Activated CD8-positive, alpha-beta T cell treated with anti-CD3 and anti-CD28 coated beads, Interleukin-2, amount 10 ng/mL, durations not matched to agents 7 days and 5 days (primary cell): ENCODE measurements at regions not wholly inside any gene's neighbourhood (a gene's known extent, or its start where the extent isn't known, plus 50 kb on each side); places are given as distances from the start of the nearest gene placed in this dataset.

Source experiments
- ATAC-seq: fragments of 150-1000 bp; cut with Tn5 transposase; one replicate; pipeline ENCODE4 v1.10.0; 2021; ENCODE audit warnings: moderate library complexity
- CTCF ChIA-PET: fragments of 350-600 bp; sonication (Branson Sonifier 250); formaldehyde crosslinking; loops from one replicate; lab custom pipeline; 2021; ENCODE audit warnings: antibody characterized with exemption; lab: Charles Lee
- POLR2A ChIA-PET: fragments of 350-600 bp; sonication (Branson Sonifier 250); formaldehyde crosslinking; loops from one replicate; lab custom pipeline; 2021; ENCODE audit warnings: antibody characterized with exemption; lab: Charles Lee
- DNase-seq: peaks from one replicate; pipeline ENCODE4 v3.0.0-alpha.2; 2020
- H3K27ac Mint-ChIP-seq: one replicate; pipeline ENCODE4 v1.8.0; 2021; ENCODE audit warnings: mild to moderate bottlenecking, mixed read lengths
- H3K27me3 Mint-ChIP-seq: one replicate; pipeline ENCODE4 v1.8.0; 2021; ENCODE audit warnings: low read depth, mixed read lengths
- H3K36me3 Mint-ChIP-seq: one replicate; pipeline ENCODE4 v1.8.0; 2021; ENCODE audit warnings: low read depth, mixed read lengths
- H3K4me1 Mint-ChIP-seq: one replicate; pipeline ENCODE4 v1.8.0; 2021; ENCODE audit warnings: low read depth, mixed read lengths
- H3K4me3 Mint-ChIP-seq: one replicate; pipeline ENCODE4 v1.8.0; 2021; ENCODE audit warnings: mild to moderate bottlenecking, mixed read lengths
- H3K9me3 Mint-ChIP-seq: one replicate; pipeline ENCODE4 v1.8.0; 2022; ENCODE audit warnings: mixed read lengths; ENCODE audit not compliant: insufficient read depth

- H3K27ac Mint-ChIP-seq, result no peak overlapping the region
- ATAC-seq (no peak), DNase-seq (no peak)
- H3K4me1 Mint-ChIP-seq, result no peaks in the 10 kb centered on the region
- ChIA-PET CTCF (no interaction called here), POLR2A (no interaction called here)
- H3K27me3 Mint-ChIP-seq, result no peaks in the 10 kb centered on the region
- no peaks in the 10 kb centered on the region for H3K36me3 Mint-ChIP-seq
- H3K4me3 Mint-ChIP-seq, result no peak overlapping the region
- H3K9me3 Mint-ChIP-seq, result no peaks in the 10 kb centered on the region
Measured at GRCh38 chr6:168828800-168829199, 387.8 kb downstream of the SMOC2 start.

GRCh38 chr6:168828035-168828434 lies 387.1 kb downstream of the SMOC2 start:
- CTCF ChIA-PET, result no interaction called here
- Mint-ChIP-seq H3K36me3 (no peaks in the 10 kb centered on the region), H3K4me1 (no peaks in the 10 kb centered on the region), H3K27ac (no peak overlapping the region), H3K4me3 (no peak overlapping the region), H3K27me3 (no peaks in the 10 kb centered on the region), H3K9me3 (no peaks in the 10 kb centered on the region)
- POLR2A ChIA-PET, result no interaction called here
- DNase-seq (no peak), ATAC-seq (no peak)

- Mint-ChIP-seq H3K9me3 (no peaks in the 10 kb centered on the region), H3K4me1 (no peaks in the 10 kb centered on the region), H3K27ac (no peak overlapping the region), H3K36me3 (no peaks in the 10 kb centered on the region), H3K4me3 (no peak overlapping the region), H3K27me3 (no peaks in the 10 kb centered on the region)
- no peak for ATAC-seq
- DNase-seq, result no peak
- ChIA-PET CTCF (no interaction called here), POLR2A (no interaction called here)
Measured at GRCh38 chr6:168827586-168827871, 386.5 kb downstream of the SMOC2 start.

- CTCF ChIA-PET, result no interaction called here
- no peak overlapping the region for H3K4me3 Mint-ChIP-seq
Measured at GRCh38 chr6:168826726-168827585, 386.0 kb downstream of the SMOC2 start.

GRCh38 chr6:168826078-168826390 lies 385.1 kb downstream of the SMOC2 start:
- ATAC-seq (no peak), DNase-seq (no peak)
- ChIA-PET POLR2A (no interaction called here), CTCF (no interaction called here)
- Mint-ChIP-seq H3K27me3 (no peaks in the 10 kb centered on the region), H3K9me3 (no peaks in the 10 kb centered on the region), H3K4me3 (no peak overlapping the region), H3K36me3 (no peaks in the 10 kb centered on the region), H3K4me1 (no peaks in the 10 kb centered on the region), H3K27ac (no peak overlapping the region)

More at GRCh38 chr6:168826726-168827585, 386.0 kb downstream of the SMOC2 start:
- Mint-ChIP-seq H3K36me3 (no peaks in the 10 kb centered on the region), H3K27me3 (no peaks in the 10 kb centered on the region), H3K4me1 (no peaks in the 10 kb centered on the region), H3K9me3 (no peaks in the 10 kb centered on the region), H3K27ac (no peak overlapping the region)
- POLR2A ChIA-PET, result no interaction called here
- DNase-seq (no peak), ATAC-seq (no peak)

GRCh38 chr6:168825226-168826077 lies 384.5 kb downstream of the SMOC2 start:
- Mint-ChIP-seq H3K36me3 (no peaks in the 10 kb centered on the region), H3K27ac (no peak overlapping the region), H3K4me1 (no peaks in the 10 kb centered on the region), H3K4me3 (no peak overlapping the region), H3K27me3 (no peaks in the 10 kb centered on the region), H3K9me3 (no peaks in the 10 kb centered on the region)
- no peak for DNase-seq
- ChIA-PET CTCF (no interaction called here), POLR2A (no interaction called here)
- ATAC-seq, result no peak

GRCh38 chr6:168823397-168824212 lies 382.6 kb downstream of the SMOC2 start:
- no peak overlapping the region for H3K4me3 Mint-ChIP-seq
- no peaks in the 10 kb centered on the region for H3K27me3 Mint-ChIP-seq
- DNase-seq, result no peak
- no peaks in the 10 kb centered on the region for H3K4me1 Mint-ChIP-seq
- ChIA-PET POLR2A (no interaction called here), CTCF (no interaction called here)
- no peaks in the 10 kb centered on the region for H3K36me3 Mint-ChIP-seq
- no peak for ATAC-seq
- no peaks in the 10 kb centered on the region for H3K9me3 Mint-ChIP-seq
- no peak overlapping the region for H3K27ac Mint-ChIP-seq

- Mint-ChIP-seq H3K4me3 (no peak overlapping the region), H3K27ac (no peak overlapping the region), H3K4me1 (no peaks in the 10 kb centered on the region), H3K9me3 (no peaks in the 10 kb centered on the region), H3K36me3 (no peaks in the 10 kb centered on the region), H3K27me3 (no peaks in the 10 kb centered on the region)
- POLR2A ChIA-PET, result no interaction called here
- no peak for DNase-seq
- no peak for ATAC-seq
- CTCF ChIA-PET, result no interaction called here
Measured at GRCh38 chr6:168822376-168822775, 381.4 kb downstream of the SMOC2 start.

- Mint-ChIP-seq H3K27ac (no peak overlapping the region), H3K4me3 (no peak overlapping the region), H3K9me3 (no peaks in the 10 kb centered on the region), H3K4me1 (no peaks in the 10 kb centered on the region), H3K36me3 (no peaks in the 10 kb centered on the region), H3K27me3 (no peaks in the 10 kb centered on the region)
- CTCF ChIA-PET, result no interaction called here
- no peak for DNase-seq
- POLR2A ChIA-PET, result no interaction called here
- ATAC-seq, result no peak
Measured at GRCh38 chr6:168819546-168819945, 378.6 kb downstream of the SMOC2 start.

- no peak overlapping the region for H3K4me3 Mint-ChIP-seq
- DNase-seq, result no peak
Measured at GRCh38 chr6:168817558-168818159, 376.7 kb downstream of the SMOC2 start.

GRCh38 chr6:168815229-168815628 lies 374.2 kb downstream of the SMOC2 start:
- Mint-ChIP-seq H3K4me1 (no peaks in the 10 kb centered on the region), H3K4me3 (no peak overlapping the region), H3K36me3 (no peaks in the 10 kb centered on the region), H3K27ac (no peak overlapping the region), H3K27me3 (peaks cover 2% of the 10 kb centered on the region), H3K9me3 (no peaks in the 10 kb centered on the region)
- ATAC-seq, result no peak
- DNase-seq, result no peak
- POLR2A ChIA-PET, result no interaction called here
- CTCF ChIA-PET, result no interaction called here

More at GRCh38 chr6:168817558-168818159, 376.7 kb downstream of the SMOC2 start:
- no peaks in the 10 kb centered on the region for H3K4me1 Mint-ChIP-seq
- CTCF ChIA-PET, result no interaction called here
- ATAC-seq, result no peak
- H3K9me3 Mint-ChIP-seq, result no peaks in the 10 kb centered on the region
- peaks cover 2% of the 10 kb centered on the region for H3K27me3 Mint-ChIP-seq
- no peaks in the 10 kb centered on the region for H3K36me3 Mint-ChIP-seq
- no peak overlapping the region for H3K27ac Mint-ChIP-seq
- POLR2A ChIA-PET, result no interaction called here
